GM20000 (cell line): ENCODE measurements at regions not wholly inside any gene's neighbourhood (a gene's known extent, or its start where the extent isn't known, plus 50 kb on each side); places are given as distances from the start of the nearest gene placed in this dataset.

Experiments used
- DNase-seq: peaks from one replicate; pipeline ENCODE4 v3.0.0; 2012; ENCODE audit warnings: low spot score
- TF ChIP-seq, protein P1 (sequence below): IDR thresholded peaks from 2 replicates; pipeline ENCODE4 v1.5.1; 2012; ENCODE audit warnings: mild to moderate bottlenecking, control low read depth; ENCODE audit errors: extremely low read depth, missing control alignments

DNA sequence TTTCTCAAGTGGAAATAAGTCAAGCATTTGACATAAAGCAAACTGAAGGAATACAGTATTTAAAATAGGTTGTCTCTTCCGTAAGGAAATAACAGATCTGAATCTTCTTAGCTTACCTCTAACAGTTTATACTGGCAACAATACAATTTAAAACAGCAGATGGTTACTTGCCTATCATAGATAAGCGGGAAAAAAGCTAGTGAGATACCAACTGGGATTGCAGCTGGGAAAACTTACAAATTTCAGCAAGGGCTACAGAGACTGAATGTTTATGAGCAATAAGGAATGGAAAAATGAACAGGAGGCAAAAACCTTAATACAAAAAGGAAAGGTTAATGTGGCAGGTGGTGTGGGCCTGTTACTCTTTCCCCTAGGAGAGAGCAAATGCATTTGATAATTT lies 220.0 kb downstream of the RASSF9 start:
- TF ChIP-seq, protein P1, sequence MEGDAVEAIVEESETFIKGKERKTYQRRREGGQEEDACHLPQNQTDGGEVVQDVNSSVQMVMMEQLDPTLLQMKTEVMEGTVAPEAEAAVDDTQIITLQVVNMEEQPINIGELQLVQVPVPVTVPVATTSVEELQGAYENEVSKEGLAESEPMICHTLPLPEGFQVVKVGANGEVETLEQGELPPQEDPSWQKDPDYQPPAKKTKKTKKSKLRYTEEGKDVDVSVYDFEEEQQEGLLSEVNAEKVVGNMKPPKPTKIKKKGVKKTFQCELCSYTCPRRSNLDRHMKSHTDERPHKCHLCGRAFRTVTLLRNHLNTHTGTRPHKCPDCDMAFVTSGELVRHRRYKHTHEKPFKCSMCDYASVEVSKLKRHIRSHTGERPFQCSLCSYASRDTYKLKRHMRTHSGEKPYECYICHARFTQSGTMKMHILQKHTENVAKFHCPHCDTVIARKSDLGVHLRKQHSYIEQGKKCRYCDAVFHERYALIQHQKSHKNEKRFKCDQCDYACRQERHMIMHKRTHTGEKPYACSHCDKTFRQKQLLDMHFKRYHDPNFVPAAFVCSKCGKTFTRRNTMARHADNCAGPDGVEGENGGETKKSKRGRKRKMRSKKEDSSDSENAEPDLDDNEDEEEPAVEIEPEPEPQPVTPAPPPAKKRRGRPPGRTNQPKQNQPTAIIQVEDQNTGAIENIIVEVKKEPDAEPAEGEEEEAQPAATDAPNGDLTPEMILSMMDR, result no peak

GRCh38 chr12:85617307-85618091 lies 218.7 kb downstream of the RASSF9 start:
- TF ChIP-seq, protein P1, result no peak
- no peak for DNase-seq

More for the DNA sequence above, 220.0 kb downstream of the RASSF9 start:
- DNase-seq, result no peak

DNA sequence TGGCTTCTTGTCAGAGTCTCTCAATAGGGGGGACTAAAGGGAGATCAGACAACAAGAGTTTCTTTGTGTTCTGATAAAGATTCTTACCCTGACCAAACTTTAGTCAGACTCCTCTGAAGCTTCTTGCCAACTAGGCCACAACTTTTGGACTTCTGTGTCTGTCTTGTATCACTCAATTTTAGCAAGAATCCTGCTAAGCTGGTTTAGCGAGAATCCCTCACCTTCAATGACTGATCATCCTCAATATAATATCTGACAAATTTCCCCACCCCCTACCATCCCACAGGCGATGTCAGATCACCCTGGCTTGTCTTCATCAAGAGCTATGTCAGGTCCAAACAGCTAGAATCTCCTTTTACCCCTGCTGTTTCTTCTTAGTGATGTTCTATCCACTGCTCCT lies 215.2 kb downstream of the RASSF9 start:
- TF ChIP-seq, protein P1, result no peak
- no peak for DNase-seq

DNA sequence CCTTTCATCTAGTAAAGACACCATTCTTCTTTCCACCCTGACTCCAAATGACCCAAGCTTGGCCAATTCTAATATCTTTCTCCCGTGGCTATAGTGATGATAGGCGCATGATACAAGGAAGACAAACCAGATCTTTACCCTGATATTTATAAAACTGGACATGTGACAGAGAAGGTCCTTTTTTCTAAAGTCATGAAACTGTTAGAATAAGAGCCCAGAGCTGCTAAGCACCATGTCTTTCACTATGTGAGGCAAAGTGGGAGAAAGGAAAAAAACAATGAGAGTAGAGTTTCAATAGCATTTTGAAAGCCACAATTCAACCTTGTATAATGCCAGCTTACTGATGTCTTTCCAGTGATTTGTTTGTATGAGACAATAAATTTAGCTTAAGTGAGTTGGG lies 212.4 kb downstream of the RASSF9 start:
- no peak for DNase-seq
- TF ChIP-seq, protein P1, result no peak

DNA sequence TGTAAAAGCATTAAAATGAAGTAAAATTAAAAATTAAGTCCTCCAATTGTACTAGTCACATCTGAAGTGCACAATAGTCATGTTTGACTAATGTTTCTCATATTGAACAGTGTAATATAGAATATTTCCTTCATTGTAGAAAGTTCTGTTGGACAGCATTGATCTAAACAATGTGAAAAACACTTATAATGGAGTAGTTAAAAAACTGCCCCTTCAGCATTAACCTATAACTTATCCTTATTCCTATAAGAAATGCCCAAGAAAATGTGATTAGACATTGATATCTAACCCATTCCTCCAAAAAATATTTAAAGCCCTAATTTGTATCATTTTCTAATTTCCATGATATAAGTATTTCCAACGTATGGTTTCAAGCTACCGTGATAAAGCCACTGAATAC lies 210.7 kb downstream of the RASSF9 start:
- TF ChIP-seq, protein P1, result no peak

GRCh38 chr12:85626001-85626783 lies 210.0 kb downstream of the RASSF9 start:
- no peak for DNase-seq

More for the DNA sequence above, 210.7 kb downstream of the RASSF9 start:
- no peak for DNase-seq

More at GRCh38 chr12:85626001-85626783, 210.0 kb downstream of the RASSF9 start:
- TF ChIP-seq, protein P1, result no peak
